GM11168 (cell line): ENCODE measurements at regions not wholly inside any gene's neighbourhood (a gene's known extent, or its start where the extent isn't known, plus 50 kb on each side); places are given as distances from the start of the nearest gene placed in this dataset.

Source experiments
- in situ Hi-C: fragments of 300-500 bp; cut with MboI; formaldehyde crosslinking; loops from one replicate; pipeline ENCODE4 v1.12.0; 2022; ENCODE audit warnings: low sequenced_read_pairs; ENCODE audit not compliant: unreplicated experiment

GRCh38 chr18:22467760-22468553, 50.2 kb upstream of the CTAGE1 start:
- in situ Hi-C loops, result no loop called here

GRCh38 chr18:22468554-22468891, 50.8 kb upstream of the CTAGE1 start:
- in situ Hi-C loops, result no loop called here

- in situ Hi-C loops, result no loop called here
Observed at GRCh38 chr18:22469061-22469734, 51.5 kb upstream of the CTAGE1 start.

DNA sequence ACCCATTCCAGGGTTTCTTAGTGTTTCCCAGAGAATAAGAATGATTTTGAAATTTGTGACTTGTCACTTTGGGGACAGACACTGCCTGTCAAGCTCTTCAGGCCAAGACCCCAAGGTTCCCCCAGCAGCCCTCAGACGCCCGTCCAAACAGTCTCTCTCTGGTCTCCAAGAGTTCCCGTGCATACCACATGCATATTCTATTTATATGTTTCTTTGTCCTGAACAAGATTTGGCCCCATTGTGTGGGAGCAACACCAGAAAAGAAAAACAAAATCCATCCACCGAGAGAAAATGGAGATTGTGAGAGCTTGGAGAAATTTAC, 52.2 kb upstream of the CTAGE1 start:
- in situ Hi-C loops, result no loop called here

- in situ Hi-C loops, result no loop called here
Observed at GRCh38 chr18:22470248-22471235, 52.8 kb upstream of the CTAGE1 start.

DNA sequence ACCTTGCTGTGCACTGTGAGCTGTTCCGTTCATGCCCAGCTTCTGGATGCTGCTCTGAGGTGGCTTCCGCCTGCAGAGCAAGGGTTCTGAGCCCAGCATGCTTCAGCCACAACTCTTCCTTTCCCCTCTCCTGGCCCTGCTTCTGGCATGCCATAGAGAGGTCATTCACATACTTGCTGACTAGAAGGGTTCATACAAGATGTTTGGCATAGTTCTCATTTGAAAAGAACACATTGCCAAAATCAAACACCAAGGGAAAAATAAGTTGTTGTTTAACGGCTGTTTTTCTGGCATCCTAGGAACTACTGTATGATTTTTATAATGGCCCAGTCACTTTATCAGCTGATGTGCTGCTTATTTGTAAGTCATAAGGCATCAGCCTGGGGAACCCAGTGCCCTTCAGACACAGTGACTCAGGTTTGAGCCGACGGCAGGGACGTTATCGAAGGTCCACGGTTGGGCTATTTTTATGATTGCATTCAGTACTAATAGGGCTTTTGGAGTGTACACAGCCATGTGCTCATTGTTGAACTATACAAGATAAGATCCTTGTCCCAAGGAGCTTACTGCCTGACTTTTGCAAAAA, 53.9 kb upstream of the CTAGE1 start:
- in situ Hi-C loops, result no loop called here

- in situ Hi-C loops, result no loop called here
Observed at GRCh38 chr18:22473366-22473765, 55.7 kb upstream of the CTAGE1 start.

- in situ Hi-C loops, result no loop called here
Observed at GRCh38 chr18:22475426-22476100, 57.8 kb upstream of the CTAGE1 start.

DNA sequence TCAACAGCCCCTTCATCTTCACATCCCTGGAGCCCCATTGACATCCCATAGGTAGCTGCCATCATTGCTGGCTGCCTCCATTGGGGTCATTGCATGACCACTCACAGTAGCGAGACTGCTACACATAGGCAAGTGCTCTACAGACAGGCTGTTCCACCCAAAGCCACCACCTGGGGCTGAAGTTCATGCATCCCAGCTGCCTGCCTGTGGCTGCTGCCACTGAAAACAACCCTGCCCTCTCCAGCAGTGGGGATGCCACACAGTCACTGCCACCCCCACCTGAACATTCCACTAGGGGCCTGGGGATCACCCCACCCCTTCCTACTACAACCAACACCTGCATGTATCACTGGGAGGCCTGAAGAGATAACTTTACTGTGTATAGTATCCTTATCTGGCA, 59.5 kb upstream of the CTAGE1 start:
- in situ Hi-C loops, result no loop called here

DNA sequence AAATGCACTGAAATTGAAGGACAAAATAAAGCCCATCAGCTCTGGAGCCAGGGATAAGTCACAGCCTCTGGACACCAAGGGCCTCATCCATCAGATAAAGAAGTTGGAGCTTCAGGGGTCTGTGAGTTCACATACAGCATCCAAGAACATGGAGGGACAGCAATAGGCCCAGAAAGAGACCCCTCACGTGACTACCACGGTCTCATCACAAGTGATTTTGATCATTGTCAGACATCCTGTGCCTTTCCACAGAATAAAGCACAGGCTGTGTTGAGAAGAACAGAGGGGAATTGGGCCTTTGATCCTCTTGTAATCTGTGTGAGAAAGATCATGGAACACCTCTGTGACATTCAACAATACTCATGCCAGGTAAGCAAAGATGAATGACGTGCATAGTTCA, 65.2 kb upstream of the CTAGE1 start:
- in situ Hi-C loops, result no loop called here

GRCh38 chr18:22483407-22483806, 65.7 kb upstream of the CTAGE1 start:
- in situ Hi-C loops, result no loop called here

DNA sequence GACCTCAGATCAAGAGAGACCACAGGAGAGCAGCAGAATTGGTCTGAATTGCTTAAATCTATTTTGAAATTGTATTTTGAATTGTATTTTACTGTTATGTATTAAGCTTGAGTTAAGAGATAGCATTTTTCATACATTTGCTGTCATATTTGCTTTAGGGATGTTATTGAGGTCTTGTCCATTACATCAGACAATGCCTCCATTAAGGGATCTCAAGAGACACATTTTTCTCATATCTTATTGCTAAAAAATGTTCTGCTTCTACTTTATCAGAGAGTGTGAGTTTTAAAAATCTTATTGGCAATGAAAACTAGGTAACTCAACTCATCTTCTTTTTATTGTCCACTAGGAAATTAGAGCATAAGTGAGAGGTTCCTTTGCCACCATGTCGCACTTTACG, 66.8 kb upstream of the CTAGE1 start:
- in situ Hi-C loops, result no loop called here

- in situ Hi-C loops, result no loop called here
Observed at GRCh38 chr18:22485808-22486244, 68.1 kb upstream of the CTAGE1 start.

DNA sequence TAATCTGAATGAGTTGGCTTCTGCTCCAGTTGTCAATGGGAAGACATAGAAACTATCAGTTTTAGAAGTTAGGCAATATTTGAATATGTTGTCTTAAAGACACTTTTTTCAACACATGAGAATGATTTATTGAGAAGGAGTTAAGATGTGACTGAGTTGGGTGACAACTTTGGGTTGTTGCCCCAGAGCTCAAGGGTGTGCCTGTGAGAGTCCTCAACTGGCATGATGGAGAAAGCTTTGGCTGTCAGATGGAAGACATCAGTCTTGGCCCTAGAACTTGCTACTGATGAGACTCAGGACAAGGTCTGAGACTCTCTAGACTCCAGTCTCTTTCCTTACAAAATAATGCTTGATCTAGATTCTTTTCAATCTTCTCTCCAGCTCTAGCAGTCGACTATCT, 69.0 kb upstream of the CTAGE1 start:
- in situ Hi-C loops, result no loop called here

GRCh38 chr18:22488554-22488953, 70.8 kb upstream of the CTAGE1 start:
- in situ Hi-C loops, result no loop called here

GRCh38 chr18:22489704-22490103, 72.0 kb upstream of the CTAGE1 start:
- in situ Hi-C loops, result no loop called here

- in situ Hi-C loops, result no loop called here
Observed at GRCh38 chr18:22490429-22490846, 72.7 kb upstream of the CTAGE1 start.

- in situ Hi-C loops, result no loop called here
Observed at GRCh38 chr18:22493255-22493654, 75.5 kb upstream of the CTAGE1 start.

GRCh38 chr18:22493940-22494339, 76.2 kb upstream of the CTAGE1 start:
- in situ Hi-C loops, result no loop called here

- in situ Hi-C loops, result no loop called here
Observed at GRCh38 chr18:22494771-22495170, 77.1 kb upstream of the CTAGE1 start.
